ENCODE measurements at regions not wholly inside any gene's neighbourhood (a gene's known extent, or its start where the extent isn't known, plus 50 kb on each side); places are given as distances from the start of the nearest gene placed in this dataset.
"Not testable (repeated sequence)": the region's sequence is repeated elsewhere in the genome, so short reads cannot be mapped to it uniquely, and the experiment has no call there.

DNA sequence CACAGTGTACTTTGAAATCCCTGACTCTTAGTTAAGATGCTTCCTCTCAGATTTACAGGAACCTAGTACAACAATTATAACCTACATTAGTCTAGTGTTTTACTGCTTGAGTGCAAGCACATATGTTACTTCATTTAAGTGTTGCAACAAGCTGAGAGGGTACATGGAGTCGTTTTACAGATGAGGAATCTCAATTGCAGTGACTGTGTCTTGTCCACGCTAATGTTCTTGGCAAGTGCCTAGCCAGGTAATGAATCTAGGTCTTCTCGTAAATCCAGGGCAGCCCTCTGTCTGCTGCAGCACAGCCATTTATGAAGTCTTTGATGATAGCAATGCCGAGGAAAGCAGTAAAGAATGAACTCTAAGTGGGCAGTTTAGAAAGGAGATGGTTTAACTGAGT lies 384.4 kb upstream of the ARPP21 start:
- DNase-seq: no peak
- H3K27me3 ChIP-seq (ENCODE audit: insufficient read depth, low read depth, severe bottlenecking): no peaks in the 10 kb centered on the region
- no peak overlapping the region for H3K4me3 ChIP-seq (ENCODE audit: low read depth, low read length)
- TF ChIP-seq, protein P1, sequence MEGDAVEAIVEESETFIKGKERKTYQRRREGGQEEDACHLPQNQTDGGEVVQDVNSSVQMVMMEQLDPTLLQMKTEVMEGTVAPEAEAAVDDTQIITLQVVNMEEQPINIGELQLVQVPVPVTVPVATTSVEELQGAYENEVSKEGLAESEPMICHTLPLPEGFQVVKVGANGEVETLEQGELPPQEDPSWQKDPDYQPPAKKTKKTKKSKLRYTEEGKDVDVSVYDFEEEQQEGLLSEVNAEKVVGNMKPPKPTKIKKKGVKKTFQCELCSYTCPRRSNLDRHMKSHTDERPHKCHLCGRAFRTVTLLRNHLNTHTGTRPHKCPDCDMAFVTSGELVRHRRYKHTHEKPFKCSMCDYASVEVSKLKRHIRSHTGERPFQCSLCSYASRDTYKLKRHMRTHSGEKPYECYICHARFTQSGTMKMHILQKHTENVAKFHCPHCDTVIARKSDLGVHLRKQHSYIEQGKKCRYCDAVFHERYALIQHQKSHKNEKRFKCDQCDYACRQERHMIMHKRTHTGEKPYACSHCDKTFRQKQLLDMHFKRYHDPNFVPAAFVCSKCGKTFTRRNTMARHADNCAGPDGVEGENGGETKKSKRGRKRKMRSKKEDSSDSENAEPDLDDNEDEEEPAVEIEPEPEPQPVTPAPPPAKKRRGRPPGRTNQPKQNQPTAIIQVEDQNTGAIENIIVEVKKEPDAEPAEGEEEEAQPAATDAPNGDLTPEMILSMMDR (IDR thresholded peaks at IDR 0.05; ENCODE audit: low read depth, low read length): no peak
- H3K36me3 ChIP-seq: no peaks in the 10 kb centered on the region
- H3K9me3 ChIP-seq (ENCODE audit: severe bottlenecking): no peaks in the 10 kb centered on the region
- H3K27ac ChIP-seq: no peak overlapping the region

DNA sequence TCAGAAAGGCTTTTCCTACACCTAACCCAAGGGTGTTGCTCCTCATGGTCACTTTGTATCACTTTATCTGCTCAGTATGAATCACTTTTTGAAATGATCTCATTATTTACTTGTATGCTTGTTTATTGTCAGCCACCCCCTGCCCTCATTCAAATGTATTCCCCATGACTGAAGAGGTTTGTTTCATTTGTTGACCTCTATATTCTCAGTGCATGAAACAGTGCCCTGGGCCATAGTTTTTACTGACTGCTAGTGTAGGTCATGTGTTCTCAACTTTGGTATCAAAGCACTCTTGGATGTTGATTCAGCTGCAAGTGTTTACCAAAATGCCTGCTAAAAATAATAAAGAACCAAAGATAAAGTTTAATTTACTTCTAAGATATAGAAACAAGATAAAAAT lies 381.7 kb upstream of the ARPP21 start:
- Histone ChIP-seq H3K9me3 (ENCODE audit: severe bottlenecking) (no peaks in the 10 kb centered on the region), H3K27ac (no peak overlapping the region), H3K4me3 (ENCODE audit: low read depth, low read length) (no peak overlapping the region), H3K36me3 (no peaks in the 10 kb centered on the region), H3K27me3 (ENCODE audit: insufficient read depth, low read depth, severe bottlenecking) (no peaks in the 10 kb centered on the region)
- DNase-seq: no peak
- TF ChIP-seq, protein P1 (IDR thresholded peaks at IDR 0.05; ENCODE audit: low read depth, low read length): no peak

DNA sequence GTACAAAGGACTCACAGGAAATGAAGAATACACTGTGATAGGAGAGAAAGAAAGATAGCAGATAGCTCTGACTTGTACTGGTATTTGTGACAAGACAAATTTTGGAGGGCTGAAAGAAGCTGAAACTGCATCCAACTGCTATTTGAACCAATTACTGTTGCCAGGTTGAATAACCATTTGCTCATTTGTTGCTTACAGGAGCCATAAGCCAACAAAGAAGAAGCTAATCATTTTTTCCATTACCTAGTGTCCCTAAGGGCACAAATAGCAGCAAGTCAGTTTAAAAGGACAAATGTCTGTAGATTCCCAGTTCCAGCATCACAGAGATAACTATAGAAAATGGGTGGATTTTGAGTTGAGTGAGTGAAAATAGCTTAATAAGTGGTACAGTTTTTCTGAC lies 376.9 kb upstream of the ARPP21 start:
- no peaks in the 10 kb centered on the region for H3K27me3 ChIP-seq (ENCODE audit: insufficient read depth, low read depth, severe bottlenecking)
- no peak overlapping the region for H3K4me3 ChIP-seq (ENCODE audit: low read depth, low read length)
- H3K27ac ChIP-seq: no peak overlapping the region
- no peaks in the 10 kb centered on the region for H3K9me3 ChIP-seq (ENCODE audit: severe bottlenecking)
- H3K36me3 ChIP-seq: no peaks in the 10 kb centered on the region
- DNase-seq: no peak
- TF ChIP-seq, protein P1 (IDR thresholded peaks at IDR 0.05; ENCODE audit: low read depth, low read length): no peak

DNA sequence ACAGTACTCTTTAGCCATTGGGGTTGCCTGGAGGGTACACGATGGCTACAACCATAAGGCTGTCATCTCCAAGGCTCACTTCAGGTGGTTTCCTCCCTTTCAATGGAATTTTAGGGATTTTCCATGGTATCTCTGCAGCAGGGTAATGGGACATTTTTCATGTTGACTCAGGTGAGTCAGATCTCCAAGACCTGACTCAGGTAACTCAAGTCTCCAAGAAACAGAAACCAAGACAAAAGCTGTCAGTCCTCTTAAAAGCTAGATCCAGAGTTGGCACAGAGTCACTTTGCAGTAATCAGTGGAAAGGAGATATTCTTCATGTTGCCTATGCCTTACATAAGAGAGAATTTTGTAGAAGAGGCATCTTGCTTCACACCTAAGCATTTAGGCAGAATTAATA lies 375.8 kb upstream of the ARPP21 start:
- Histone ChIP-seq H3K27ac (no peak overlapping the region), H3K9me3 (ENCODE audit: severe bottlenecking) (no peaks in the 10 kb centered on the region), H3K4me3 (ENCODE audit: low read depth, low read length) (no peak overlapping the region), H3K27me3 (ENCODE audit: insufficient read depth, low read depth, severe bottlenecking) (no peaks in the 10 kb centered on the region), H3K36me3 (no peaks in the 10 kb centered on the region)
- TF ChIP-seq, protein P1 (IDR thresholded peaks at IDR 0.05; ENCODE audit: low read depth, low read length): no peak
- DNase-seq: no peak

DNA sequence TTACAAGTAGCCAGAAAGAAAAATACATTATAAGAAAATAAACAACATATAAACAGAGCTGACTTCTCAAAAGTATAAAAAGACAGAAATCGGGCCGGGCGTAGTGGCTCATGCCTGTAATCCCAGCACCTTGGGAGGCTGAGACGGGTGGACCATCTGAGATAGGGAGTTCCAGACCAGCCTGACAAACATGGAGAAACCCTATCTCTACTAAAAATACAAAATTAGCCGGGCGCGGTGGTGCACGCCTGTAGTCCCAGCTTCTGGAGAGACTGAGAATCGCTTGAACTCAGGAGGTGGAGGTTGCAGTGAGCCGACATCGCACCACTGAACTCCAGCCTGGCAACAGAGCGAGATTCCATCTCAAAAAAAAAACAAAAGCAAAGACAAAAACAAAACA lies 373.3 kb upstream of the ARPP21 start:
- not testable (repeated sequence) for H3K27me3 ChIP-seq (ENCODE audit: insufficient read depth, low read depth, severe bottlenecking); DNase-seq; H3K36me3 ChIP-seq; H3K4me3 ChIP-seq (ENCODE audit: low read depth, low read length); H3K27ac ChIP-seq; H3K9me3 ChIP-seq (ENCODE audit: severe bottlenecking)

DNA sequence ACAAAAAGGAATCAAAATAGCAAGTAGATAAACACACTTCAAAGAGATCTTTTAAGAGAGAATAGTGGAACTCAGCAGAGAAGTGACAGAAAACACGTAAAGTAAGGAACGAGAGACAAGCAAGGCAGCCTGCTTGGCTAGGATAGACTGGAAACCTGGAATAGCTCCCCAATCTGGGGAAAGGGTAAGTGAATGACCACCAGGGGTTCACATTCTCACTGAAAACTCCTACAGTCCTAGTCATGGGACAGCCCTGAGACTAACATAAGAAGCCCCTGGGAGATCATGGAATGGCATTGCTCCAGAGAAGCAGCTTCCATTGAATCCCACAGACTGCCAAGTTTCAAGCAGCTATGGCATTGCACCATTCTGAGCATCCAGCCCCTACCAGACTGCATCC lies 363.6 kb upstream of the ARPP21 start:
- no peak overlapping the region for H3K27ac ChIP-seq
- DNase-seq: no peak
- H3K36me3 ChIP-seq: no peaks in the 10 kb centered on the region
- H3K27me3 ChIP-seq (ENCODE audit: insufficient read depth, low read depth, severe bottlenecking): no peaks in the 10 kb centered on the region
- TF ChIP-seq, protein P1 (IDR thresholded peaks at IDR 0.05; ENCODE audit: low read depth, low read length): no peak
- H3K4me3 ChIP-seq (ENCODE audit: low read depth, low read length): no peak overlapping the region
- H3K9me3 ChIP-seq (ENCODE audit: severe bottlenecking): no peaks in the 10 kb centered on the region

Measured in WERI-Rb-1 (cell line).